GM19193 (cell line): ENCODE measurements at regions not wholly inside any gene's neighbourhood (a gene's known extent, or its start where the extent isn't known, plus 50 kb on each side); places are given as distances from the start of the nearest gene placed in this dataset.

ENCODE experiments used
- POLR2A ChIP-seq: IDR thresholded peaks from 4 replicates; pipeline ENCODE4 v1.6.1; 2011; ENCODE audit not compliant: insufficient read depth, insufficient read length; ENCODE audit errors: extremely low read depth

DNA sequence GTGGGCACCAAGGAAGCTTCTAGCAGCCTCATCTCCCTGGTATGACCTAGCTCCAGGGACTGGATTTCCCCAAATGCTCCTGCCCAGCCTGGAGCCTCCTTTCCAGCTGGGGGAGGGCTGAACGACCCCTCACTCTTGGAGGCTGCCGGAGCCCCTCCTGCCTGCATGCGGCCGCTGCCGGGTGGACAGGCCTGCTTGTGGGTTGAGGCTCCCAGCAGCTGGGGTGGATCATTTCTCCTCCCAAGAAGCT is 213.6 kb downstream of the SEC14L1 start:
- no peak for TF ChIP-seq POLR2A

DNA sequence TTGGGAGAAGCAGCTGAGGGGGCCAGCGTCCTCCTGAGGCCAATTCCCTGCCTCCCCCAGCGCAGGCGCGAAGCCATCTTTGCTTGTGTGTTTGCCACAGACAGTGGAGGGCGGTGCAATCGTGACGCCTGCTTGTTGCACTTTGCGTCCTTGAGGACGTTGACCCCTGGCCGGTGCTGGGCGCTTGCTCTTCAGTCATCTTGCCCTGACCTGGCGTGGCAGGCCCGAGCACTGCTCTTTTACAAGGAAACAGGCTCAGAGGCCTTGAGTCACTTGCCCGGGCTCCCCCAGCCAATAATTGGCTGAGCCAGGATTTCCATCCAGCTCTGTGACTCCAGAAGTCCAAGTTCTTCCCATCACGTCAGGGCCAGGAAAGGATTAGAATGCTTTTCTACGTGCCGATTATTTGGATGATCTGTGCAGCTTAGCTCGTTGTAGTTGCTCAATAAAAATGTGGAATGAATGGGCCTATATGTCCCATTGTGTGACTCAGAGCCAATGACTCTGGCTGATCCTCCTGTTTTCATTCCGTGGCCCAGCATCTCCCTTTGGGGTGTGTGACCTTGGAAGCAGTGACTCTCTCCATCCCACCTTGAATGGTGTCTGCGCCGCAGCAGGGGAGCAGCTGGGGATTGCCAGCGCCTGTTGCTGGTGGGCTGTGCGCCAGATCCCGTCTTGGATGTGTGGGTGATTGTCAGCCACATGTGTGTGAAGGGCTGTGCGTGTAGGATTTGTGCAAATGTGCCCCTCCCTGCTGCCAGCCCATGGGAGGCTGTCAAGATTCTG is 214.1 kb downstream of the SEC14L1 start:
- no peak for TF ChIP-seq POLR2A

DNA sequence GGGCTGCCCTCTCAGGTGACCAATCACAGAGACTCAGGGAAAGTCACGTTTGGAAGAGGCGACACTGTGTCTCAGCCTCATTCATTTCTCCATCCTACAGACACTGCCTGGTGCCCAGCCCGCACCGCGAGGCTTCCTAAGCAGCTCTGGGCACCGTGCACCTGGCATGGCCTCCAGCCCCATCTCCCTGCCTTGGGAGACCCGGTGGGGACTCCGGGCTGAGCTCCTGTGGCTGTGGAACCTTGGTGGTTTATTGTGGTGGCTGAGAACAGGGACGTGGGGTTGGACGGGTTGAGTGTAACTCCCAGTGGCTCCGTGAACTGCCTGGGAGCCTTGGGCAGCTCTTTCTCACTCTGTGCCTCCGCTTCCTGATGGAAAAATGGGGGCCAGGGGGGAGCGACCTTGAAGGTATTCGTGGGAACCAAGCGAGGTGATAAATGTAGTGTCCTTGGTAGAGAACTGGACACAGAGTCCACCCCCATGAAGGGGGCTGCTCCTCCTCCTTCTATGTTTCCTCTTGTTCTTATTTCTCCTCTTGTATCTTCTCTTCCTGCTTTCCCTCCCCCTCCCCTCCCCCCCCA is 215.4 kb downstream of the SEC14L1 start:
- no peak for TF ChIP-seq POLR2A

DNA sequence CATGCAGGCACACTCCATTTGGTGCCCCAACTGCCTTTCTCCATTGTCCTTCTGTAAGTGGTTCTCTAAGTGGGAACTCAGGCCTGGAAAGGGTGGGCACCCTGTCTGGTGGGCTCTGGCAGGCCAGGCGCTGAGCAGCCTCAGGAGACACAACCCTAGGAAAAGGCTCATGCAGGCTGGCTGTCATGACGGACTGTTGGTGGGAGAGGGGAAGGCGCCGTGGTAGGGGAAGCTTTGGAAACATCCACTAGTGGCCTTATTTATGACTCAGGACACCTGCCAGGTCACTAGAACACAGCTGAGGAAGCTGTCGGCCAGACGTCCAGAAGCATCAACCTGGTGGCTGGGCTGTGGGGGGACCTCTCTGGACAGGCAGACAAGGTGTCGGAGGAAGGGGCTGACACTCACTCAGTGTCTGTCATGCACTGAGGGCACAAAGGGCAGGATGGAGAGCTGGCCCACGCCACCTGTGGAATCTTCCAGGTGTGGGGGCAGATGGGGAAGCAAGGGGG is 216.0 kb downstream of the SEC14L1 start:
- TF ChIP-seq POLR2A, result no peak

DNA sequence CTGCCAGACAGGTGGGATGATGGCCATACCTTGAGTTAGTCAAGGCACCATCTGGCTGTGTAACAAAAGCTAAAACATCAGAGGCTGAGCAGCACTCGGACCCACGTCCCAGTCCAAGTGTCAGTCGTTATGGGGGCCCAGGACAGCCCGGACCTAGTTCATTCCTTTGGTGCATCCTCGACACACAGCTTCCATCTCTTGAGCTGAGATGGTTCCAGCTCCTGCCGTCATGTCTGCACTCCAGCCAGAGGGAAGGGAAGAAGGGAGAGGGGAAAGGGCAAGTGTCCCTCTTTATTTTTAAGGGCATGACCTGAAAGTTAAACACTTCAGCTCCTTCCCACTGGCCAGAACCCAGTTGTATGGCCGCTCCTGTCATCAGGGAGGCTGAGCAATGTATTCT is 218.0 kb downstream of the SEC14L1 start:
- no peak for TF ChIP-seq POLR2A

DNA sequence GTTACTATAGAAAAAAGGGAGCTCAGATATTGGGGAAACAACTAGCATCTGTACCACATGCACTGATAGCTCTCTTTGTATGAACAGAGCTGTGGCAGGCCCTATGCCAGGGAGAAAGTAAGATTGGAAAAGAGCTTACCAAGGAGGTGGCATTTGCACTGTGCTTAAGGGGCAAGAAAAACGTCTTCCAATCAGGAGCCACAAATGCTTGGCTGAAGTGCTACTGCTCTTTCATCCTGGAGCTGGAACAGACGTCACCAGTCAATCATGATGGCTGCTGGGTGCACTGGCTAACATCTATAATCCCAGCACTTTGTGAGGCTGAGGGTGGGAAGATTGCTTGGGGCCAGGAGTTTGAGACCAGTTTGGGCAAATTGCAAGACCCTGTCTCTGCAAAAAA is 218.5 kb downstream of the SEC14L1 start:
- TF ChIP-seq POLR2A, result no peak

DNA sequence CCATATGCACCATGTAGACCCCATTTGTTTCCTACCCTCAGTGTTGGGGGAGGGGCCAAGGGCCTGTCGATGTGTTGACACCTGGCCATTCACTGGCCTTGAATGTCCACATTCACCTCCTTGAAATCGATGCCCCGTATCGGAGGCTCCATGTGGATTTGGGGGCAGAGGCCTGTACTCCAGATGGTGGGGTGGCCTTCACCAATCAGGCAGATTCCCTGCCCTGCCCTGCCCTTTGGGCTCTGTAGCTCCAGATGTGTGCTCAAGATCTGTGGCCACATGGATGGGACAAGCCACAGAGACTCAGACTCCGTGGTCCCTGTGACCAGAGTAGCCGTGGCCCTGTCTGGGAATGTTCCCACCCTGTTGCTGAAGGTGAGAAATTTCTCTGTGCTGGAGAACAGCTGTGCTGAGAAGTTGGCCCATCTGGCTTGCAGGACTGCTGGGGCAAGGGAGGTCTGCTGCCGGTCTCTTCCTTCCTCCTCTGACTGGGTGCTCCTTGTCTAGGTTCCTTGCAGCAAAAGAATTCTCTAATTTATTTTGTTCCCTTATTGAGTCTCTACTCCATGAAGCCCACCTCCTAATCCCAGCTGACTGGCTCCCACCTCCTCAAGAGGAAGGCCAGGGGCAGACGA is 221.3 kb downstream of the SEC14L1 start:
- no peak for TF ChIP-seq POLR2A

DNA sequence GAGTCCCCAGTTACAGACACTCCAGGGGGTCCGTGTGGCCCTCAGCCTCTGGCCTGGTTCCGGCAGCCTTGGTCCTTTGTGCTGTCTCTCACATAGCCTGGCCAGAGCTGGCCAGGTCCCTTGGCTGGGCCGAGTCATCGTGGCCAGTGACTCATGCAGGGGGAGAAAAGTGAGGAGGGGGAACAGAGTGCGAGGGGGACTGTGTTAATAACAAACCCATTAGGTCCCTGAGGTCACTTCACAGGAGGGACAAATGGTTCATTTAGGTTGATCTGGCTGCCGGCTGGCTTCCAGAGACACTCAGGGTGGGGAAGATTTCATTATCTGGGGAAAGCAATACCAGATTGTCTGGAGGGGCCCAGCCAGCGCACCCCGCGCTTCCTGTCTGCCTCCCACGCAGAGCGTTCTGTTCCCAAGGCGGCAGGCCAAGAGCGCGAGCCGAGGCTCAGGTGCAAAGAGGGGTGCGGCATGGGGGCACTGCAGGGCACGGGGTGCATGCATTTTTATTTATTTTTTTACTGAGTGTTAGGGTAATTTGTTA is 223.1 kb downstream of the SEC14L1 start:
- no peak for TF ChIP-seq POLR2A

DNA sequence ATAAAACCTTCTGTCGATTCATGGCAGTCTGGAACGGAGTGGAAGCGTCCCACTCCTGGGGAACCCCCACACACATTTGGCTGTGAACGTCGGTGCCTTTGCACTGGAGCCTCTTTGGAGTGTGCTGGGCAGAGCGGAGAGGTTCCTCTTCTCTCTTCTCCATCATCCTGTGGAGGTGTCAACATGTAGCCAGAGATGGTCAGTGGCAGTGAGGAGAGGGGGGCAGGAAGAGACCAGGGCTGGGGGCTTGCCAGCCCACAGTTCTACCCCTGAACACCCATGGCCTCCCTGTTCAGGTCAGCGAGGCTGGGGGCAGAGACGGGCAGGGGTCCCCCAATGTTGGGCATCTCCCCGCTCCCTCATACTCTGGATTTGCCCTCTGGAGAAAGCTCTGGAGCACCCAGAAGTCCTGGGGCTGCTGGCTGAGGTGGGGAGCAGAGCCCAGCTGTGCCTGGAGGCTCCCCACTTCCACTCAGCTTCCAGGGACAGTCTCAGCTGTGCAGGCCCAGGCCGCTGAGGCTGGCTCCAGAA is 223.7 kb downstream of the SEC14L1 start:
- TF ChIP-seq POLR2A, result no peak

DNA sequence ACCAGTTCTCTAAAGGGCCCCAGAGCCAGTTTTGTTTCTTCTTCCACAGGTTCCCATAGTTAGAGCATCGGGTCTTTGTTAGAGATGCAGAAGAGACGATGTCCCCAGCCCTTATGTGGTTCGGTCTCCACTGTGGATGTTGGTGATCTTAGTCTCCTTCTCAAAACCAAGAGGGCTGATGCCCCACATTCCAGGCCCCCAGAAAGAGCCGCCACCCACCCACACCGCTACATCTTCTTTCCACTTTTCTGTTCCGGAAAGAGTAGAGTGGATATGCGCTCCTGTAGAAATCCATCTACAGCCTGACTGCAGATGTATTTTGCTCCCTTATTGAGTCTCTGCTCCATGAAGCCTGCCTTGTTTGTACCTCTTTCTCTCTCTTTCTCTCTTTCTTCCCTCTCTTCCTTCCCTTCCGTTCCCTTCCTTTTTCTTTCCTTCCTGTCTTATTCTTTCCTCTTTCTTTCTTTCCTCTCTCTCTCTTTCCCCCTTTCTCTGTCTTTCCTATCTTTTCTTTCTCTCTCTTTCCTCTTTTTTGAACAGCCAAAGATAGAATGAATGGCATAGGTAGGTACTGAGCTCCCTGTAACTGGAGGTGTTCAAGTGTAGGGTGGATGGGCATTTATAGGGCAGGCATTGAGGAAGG is 224.3 kb downstream of the SEC14L1 start:
- TF ChIP-seq POLR2A, result no peak

DNA sequence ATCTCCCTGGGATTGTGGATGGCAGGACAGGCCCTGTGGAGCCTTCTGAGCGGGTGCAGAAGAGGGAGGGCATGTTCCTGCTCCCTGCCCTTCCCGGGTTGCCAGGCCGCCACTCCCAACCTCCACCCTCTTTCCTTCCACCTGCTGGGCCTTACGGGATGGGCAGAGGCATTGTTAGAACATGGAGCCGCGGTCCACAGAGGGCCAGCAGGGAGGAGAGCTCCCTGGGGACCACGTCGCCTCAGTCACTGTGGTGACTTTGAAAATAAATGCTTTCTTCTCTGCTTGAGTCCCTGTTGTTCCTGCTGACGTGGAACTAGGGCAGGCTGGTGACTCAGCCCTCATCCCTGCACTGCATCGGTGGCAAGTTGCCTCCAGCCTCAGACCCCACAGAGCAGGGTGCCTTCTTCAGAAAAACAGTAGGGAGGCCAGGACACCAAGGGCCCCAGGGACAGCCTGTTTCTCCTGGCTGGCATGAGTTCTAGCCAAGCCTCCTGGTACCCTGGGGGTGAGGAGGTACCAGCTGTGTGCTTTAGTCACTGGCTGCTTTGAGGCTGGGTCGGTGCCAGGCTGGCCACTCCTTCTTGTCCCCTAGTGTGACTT is 224.9 kb downstream of the SEC14L1 start:
- no peak for TF ChIP-seq POLR2A

DNA sequence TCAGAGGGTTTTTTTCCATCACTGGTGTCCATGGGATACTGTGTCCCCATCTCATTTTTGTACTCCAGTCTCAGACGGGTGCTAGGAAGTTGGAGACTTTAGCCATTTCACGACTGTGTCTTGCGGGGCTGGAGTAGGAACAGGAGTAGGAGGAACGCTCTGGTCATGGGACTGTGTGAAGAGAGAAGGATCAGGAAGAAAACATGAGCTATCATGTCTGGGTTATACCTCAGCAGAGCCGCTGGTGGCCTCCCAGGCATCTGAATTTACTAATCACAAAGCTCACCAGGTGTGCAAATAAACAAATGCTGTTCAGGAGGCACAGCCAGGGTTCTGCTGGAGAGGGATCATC is 225.4 kb downstream of the SEC14L1 start:
- TF ChIP-seq POLR2A, result no peak

DNA sequence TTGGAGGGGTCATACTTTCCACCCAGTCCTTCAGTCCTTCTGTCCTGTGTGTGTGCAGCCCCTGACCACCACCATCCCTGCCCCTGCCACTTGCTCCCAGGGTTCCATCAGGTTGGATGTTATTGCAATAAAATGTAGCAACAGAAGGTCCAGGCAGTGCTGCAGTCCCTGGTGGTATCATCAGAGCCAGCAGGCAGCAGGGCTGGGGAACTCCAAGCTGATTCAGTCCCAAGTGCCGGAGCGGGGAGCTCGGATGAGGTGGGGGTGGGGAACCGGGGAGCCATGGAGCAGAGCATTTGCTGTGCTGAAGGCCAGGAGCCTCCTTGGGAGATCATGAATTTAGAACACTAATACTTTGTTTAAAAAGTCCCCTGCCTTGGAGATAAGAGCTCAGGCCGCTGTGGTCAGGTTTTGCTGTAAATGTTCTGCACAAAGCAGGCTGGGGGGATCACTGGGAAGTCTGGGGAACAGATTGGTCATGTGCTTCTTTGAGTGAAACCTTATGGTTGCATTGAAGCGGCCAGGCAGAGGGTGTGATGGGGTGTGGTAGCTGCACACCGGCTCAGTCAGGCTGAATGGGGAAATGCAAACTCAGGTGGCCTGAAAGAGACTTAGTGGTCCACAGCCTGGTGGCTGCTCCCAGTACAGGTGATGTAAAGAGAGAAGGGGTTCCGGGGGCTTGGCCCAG is 225.9 kb downstream of the SEC14L1 start:
- no peak for TF ChIP-seq POLR2A

DNA sequence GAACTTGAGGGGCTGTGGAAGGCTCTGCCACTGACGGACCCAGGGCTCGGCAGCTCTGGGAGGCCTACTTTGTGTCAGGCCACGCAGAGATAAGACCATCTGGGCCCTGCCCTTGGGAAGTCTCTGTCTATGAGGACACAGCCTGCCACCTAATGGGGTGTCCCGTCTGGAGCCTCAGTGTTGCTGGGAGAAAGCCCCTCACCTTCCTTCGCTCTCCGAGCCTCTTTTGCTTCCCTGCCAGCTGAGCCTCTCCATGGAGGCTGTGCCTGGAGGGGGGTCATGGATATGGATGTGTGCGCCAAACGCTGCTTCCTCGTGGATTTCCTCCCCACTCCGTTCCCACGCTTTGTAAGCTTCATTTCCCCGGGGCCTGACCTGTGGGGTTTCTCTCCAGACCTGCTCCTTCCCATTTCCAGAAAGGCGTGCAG is 228.8 kb downstream of the SEC14L1 start:
- TF ChIP-seq POLR2A, result no peak
